IMR-90 (cell line): ENCODE measurements at regions not wholly inside any gene's neighbourhood (a gene's known extent, or its start where the extent isn't known, plus 50 kb on each side); places are given as distances from the start of the nearest gene placed in this dataset.

Experiments
- ATAC-seq: fragments of 200-7000 bp; cut with Tn5 transposase; 2 replicates; pipeline ENCODE4 v1.9.1; 2020; ENCODE audit warnings: low read depth, mild to moderate bottlenecking, moderate library complexity
- BruUV-seq: library from RNA; stranded (reverse); fragments of 400-500 nt; replicated peaks from 2 replicates; lab custom pipeline; 2021; lab: Mats Ljungman, UMichigan
- CTCF ChIA-PET: fragments of 300-600 bp; formaldehyde crosslinking; extraction: SDS; loops from one replicate; lab custom pipeline; 2021; ENCODE audit warnings: antibody characterized with exemption; lab: Yijun Ruan, JAX
- POLR2A ChIA-PET: fragments of 300-600 bp; sonication (Branson Sonifier 250); formaldehyde crosslinking; loops from one replicate; lab custom pipeline; 2022; ENCODE audit warnings: antibody characterized with exemption; ENCODE audit not compliant: unreplicated experiment; lab: Charles Lee
- DNase-seq: peaks from one replicate; pipeline ENCODE4 v3.0.0; 2013
- H2AFZ ChIP-seq: replicated peaks from 2 replicates; pipeline ENCODE3; 2013; ENCODE audit warnings: low read length, mild to moderate bottlenecking; ENCODE audit not compliant: poor library complexity
- H2AK5ac ChIP-seq: 2 replicates; pipeline ENCODE4 v1.6.1; 2013; ENCODE audit warnings: low read depth, low read length, inconsistent platforms
- H2AK9ac ChIP-seq: replicated peaks from 2 replicates; pipeline ENCODE3; 2013; ENCODE audit warnings: mild to moderate bottlenecking, low read depth, low read length, moderate library complexity; ENCODE audit not compliant: poor library complexity
- H2BK120ac ChIP-seq: 2 replicates; pipeline ENCODE4 v1.6.1; 2013; ENCODE audit warnings: low read depth, low read length, inconsistent platforms
- H2BK15ac ChIP-seq: 3 replicates; pipeline ENCODE4 v1.6.1; 2013; ENCODE audit warnings: low read depth, low read length, inconsistent platforms
- H2BK20ac ChIP-seq: 2 replicates; pipeline ENCODE4 v1.6.1; 2013; ENCODE audit warnings: low read depth, mild to moderate bottlenecking, inconsistent platforms, low read length, moderate library complexity
- H2BK5ac ChIP-seq: 2 replicates; pipeline ENCODE4 v1.6.1; 2013; ENCODE audit warnings: mild to moderate bottlenecking, low read depth, low read length, inconsistent platforms; ENCODE audit not compliant: poor library complexity, severe bottlenecking
- H3K14ac ChIP-seq: replicated peaks from 2 replicates; pipeline ENCODE4 v1.6.1; 2013; ENCODE audit warnings: low read depth, low read length, inconsistent platforms
- H3K18ac ChIP-seq: 2 replicates; pipeline ENCODE4 v1.6.1; 2013; ENCODE audit warnings: low read depth, low read length, control low read depth
- H3K23ac ChIP-seq: 2 replicates; pipeline ENCODE4 v1.6.1; 2013; ENCODE audit warnings: low read depth, low read length, inconsistent platforms
- H3K27ac ChIP-seq: 2 replicates; pipeline ENCODE4 v1.5.1; 2013; ENCODE audit warnings: mild to moderate bottlenecking, control low read depth, low read length; ENCODE audit not compliant: insufficient read depth
- H3K27me3 ChIP-seq: 2 replicates; pipeline ENCODE4 v1.6.1; 2013; ENCODE audit warnings: low read length; ENCODE audit not compliant: control insufficient read depth, insufficient read depth
- H3K36me3 ChIP-seq: 2 replicates; pipeline ENCODE4 v1.6.1; 2013; ENCODE audit warnings: low read length, mixed read lengths; ENCODE audit not compliant: control insufficient read depth, insufficient read depth
- H3K4ac ChIP-seq: 2 replicates; pipeline ENCODE4 v1.6.1; 2013; ENCODE audit warnings: low read depth, low read length, inconsistent platforms
- H3K4me1 ChIP-seq: 2 replicates; pipeline ENCODE4 v1.6.1; 2013; ENCODE audit warnings: low read length, mixed read lengths; ENCODE audit not compliant: control insufficient read depth, insufficient read depth
- H3K4me2 ChIP-seq: 2 replicates; pipeline ENCODE4 v1.6.1; 2013; ENCODE audit warnings: low read depth, mild to moderate bottlenecking, control low read depth, low read length, moderate library complexity
- H3K4me3 ChIP-seq: 2 replicates; pipeline ENCODE4 v1.5.1; 2013; ENCODE audit warnings: low read depth, mild to moderate bottlenecking, control low read depth, low read length, moderate library complexity; ENCODE audit not compliant: insufficient read depth
- H3K56ac ChIP-seq: 2 replicates; pipeline ENCODE4 v1.6.1; 2013; ENCODE audit warnings: low read length, inconsistent platforms; ENCODE audit not compliant: insufficient read depth; ENCODE audit errors: extremely low read depth
- H3K79me1 ChIP-seq, 2 experiments: 2 replicates each; pipeline ENCODE4 v1.6.1; 2013; ENCODE audit warnings: low read length in 2 of 2, inconsistent platforms in 1 of 2, low read depth in 1 of 2
- H3K9ac ChIP-seq: 2 replicates; pipeline ENCODE4 v1.6.1; 2013; ENCODE audit warnings: low read depth, low read length, control low read depth
- H3K9me1 ChIP-seq: 2 replicates; pipeline ENCODE4 v1.6.1; 2013; ENCODE audit warnings: low read length, inconsistent platforms; ENCODE audit not compliant: insufficient read depth
- H3K9me3 ChIP-seq: 2 replicates; pipeline ENCODE4 v1.6.1; 2013; ENCODE audit warnings: low read length; ENCODE audit not compliant: control insufficient read depth, insufficient read depth
- H4K20me1 ChIP-seq: 2 replicates; pipeline ENCODE4 v1.6.1; 2013; ENCODE audit warnings: low read length, inconsistent platforms; ENCODE audit not compliant: insufficient read depth
- H4K5ac ChIP-seq: 2 replicates; pipeline ENCODE4 v1.6.1; 2013; ENCODE audit warnings: mild to moderate bottlenecking, low read depth, low read length, control low read depth
- H4K8ac ChIP-seq, 2 experiments: 2 replicates each; pipeline ENCODE4 v1.6.1; 2013; ENCODE audit warnings: low read depth in 2 of 2, low read length in 2 of 2, control low read depth in 1 of 2, inconsistent platforms in 1 of 2
- H4K91ac ChIP-seq: 2 replicates; pipeline ENCODE4 v1.6.1; 2013; ENCODE audit warnings: low read depth, low read length, inconsistent platforms; ENCODE audit not compliant: insufficient read depth
- BHLHE40 ChIP-seq: fragments of 150-350 bp; IDR thresholded peaks from 2 replicates; pipeline ENCODE4 v1.6.1; 2016; ENCODE audit warnings: mild to moderate bottlenecking, low read depth, low read length
- CEBPB ChIP-seq: IDR thresholded peaks from 2 replicates; pipeline ENCODE4 v1.6.1; 2012; ENCODE audit warnings: low read depth, low read length, improper control_type of control experiment
- FOS ChIP-seq: fragments of 150-350 bp; IDR thresholded peaks from 2 replicates; pipeline ENCODE4 v1.6.1; 2016; ENCODE audit warnings: low read depth, low read length
- MXI1 ChIP-seq: IDR thresholded peaks from 2 replicates; pipeline ENCODE4 v1.6.1; 2012; ENCODE audit warnings: low read depth, mild to moderate bottlenecking, low read length, moderate library complexity, borderline replicate concordance
- NFE2L2 ChIP-seq: fragments of 150-350 bp; IDR thresholded peaks from 2 replicates; pipeline ENCODE4 v1.6.1; 2016; ENCODE audit warnings: low read depth, mild to moderate bottlenecking, low read length
- RAD21 ChIP-seq: IDR thresholded peaks from 2 replicates; pipeline ENCODE4 v1.6.1; 2012; ENCODE audit warnings: low read length, improper control_type of control experiment
- WGBS, 2 experiments: methylation state at CpG; one replicate each; pipeline versions ENCODE4 v1.1.5 to v1.1.7; 2013; ENCODE audit warnings: missing lambda C conversion rate in 2 of 2; ENCODE audit not compliant: insufficient read length in 1 of 2; ENCODE audit errors: extremely low coverage in 2 of 2; 5-methylcytosine and 5-hydroxymethylcytosine counted together
- dilution Hi-C: fragments of 300-500 bp; cut with HindIII; formaldehyde crosslinking; loops from one replicate; pipeline ENCODE4 v1.14.3; 2018; ENCODE audit warnings: low sequenced_read_pairs; ENCODE audit not compliant: unreplicated experiment
- in situ Hi-C: fragments of 300-500 bp; cut with MboI; formaldehyde crosslinking; loops from 3 replicates; pipeline ENCODE4 v1.14.3; 2019; ENCODE audit warnings: low sequenced_read_pairs, inconsistent platforms, mixed read lengths
- intact Hi-C: fragments of 100-400 bp; cut with micrococcal nuclease; formaldehyde crosslinking; loops from 2 replicates; pipeline ENCODE4 v1.10.0; 2022
- TF ChIP-seq, protein P1 (sequence below): conservative IDR thresholded peaks from 2 replicates; pipeline ENCODE4 v1.5.1; 2012; ENCODE audit warnings: mild to moderate bottlenecking, low read depth, low read length, improper control_type of control experiment
- TF ChIP-seq, protein P2 (sequence below): fragments of 150-350 bp; IDR thresholded peaks from 2 replicates; pipeline ENCODE4 v1.6.1; 2017; ENCODE audit warnings: mild to moderate bottlenecking, antibody characterized with exemption, low read length, low read depth

DNA sequence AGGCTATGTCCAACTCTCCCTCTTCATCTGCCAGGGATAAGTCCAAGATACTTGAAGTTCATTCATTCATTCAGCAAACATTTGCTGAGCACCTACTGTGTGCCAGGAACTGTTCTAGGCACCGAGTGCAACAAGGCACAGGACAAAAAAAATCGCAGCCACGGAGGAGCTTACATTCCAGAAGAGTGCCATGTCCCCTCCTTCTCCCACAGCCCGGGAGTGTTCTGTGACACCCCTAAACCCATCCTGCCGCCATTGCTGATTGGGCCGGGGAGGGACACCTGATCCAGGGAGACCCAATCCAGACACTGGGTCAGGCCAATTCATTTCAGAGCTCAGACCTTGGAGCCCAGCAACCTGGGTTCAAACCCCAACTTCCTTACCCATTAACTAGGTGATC, 58.1 kb upstream of the NEURL1B start:
- Histone ChIP-seq H2BK15ac (no peak overlapping the region), H3K79me1 (no peaks in the 10 kb centered on the region), H3K4me3 (no peak overlapping the region), H3K4ac (no peak overlapping the region), H4K8ac (no peak overlapping the region), H2BK20ac (no peak overlapping the region), H3K36me3 (no peaks in the 10 kb centered on the region), H4K20me1 (no peaks in the 10 kb centered on the region), H3K9me3 (no peaks in the 10 kb centered on the region; the same call in 1 of the 2 replicates), H3K4me2 (no peak overlapping the region), H3K56ac (no peak overlapping the region), H3K9ac (no peak overlapping the region), H3K27ac (no peak overlapping the region), H4K91ac (no peak overlapping the region), H3K4me1 (no peaks in the 10 kb centered on the region), H2AK9ac (no peak overlapping the region), H3K23ac (no peak overlapping the region), H2AFZ (no peak overlapping the region), H4K5ac (no peak overlapping the region), H3K18ac (no peak overlapping the region), H2BK120ac (no peak overlapping the region), H3K14ac (no peak overlapping the region), H2AK5ac (no peak overlapping the region), H2BK5ac (no peak overlapping the region), H3K9me1 (no peaks in the 10 kb centered on the region), H3K27me3 (peaks cover 86% of the 10 kb centered on the region)
- POLR2A ChIA-PET, result no interaction called here
- intact Hi-C loops, result no loop called here
- in situ Hi-C loops, result no loop called here
- DNase-seq (no peak), ATAC-seq (no peak)
- 80% methylated on average over 3 of the region's 6 CpGs; no CpG with 5 or more reads in 1 of the 2 experiments for WGBS, 2 experiments
- CTCF ChIA-PET, result no interaction called here
- TF ChIP-seq NFE2L2 (no peak), BHLHE40 (no peak), RAD21 (no peak), CEBPB (no peak), FOS (no peak), MXI1 (no peak)
- TF ChIP-seq, protein P1, sequence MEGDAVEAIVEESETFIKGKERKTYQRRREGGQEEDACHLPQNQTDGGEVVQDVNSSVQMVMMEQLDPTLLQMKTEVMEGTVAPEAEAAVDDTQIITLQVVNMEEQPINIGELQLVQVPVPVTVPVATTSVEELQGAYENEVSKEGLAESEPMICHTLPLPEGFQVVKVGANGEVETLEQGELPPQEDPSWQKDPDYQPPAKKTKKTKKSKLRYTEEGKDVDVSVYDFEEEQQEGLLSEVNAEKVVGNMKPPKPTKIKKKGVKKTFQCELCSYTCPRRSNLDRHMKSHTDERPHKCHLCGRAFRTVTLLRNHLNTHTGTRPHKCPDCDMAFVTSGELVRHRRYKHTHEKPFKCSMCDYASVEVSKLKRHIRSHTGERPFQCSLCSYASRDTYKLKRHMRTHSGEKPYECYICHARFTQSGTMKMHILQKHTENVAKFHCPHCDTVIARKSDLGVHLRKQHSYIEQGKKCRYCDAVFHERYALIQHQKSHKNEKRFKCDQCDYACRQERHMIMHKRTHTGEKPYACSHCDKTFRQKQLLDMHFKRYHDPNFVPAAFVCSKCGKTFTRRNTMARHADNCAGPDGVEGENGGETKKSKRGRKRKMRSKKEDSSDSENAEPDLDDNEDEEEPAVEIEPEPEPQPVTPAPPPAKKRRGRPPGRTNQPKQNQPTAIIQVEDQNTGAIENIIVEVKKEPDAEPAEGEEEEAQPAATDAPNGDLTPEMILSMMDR, result no peak
- TF ChIP-seq, protein P2, sequence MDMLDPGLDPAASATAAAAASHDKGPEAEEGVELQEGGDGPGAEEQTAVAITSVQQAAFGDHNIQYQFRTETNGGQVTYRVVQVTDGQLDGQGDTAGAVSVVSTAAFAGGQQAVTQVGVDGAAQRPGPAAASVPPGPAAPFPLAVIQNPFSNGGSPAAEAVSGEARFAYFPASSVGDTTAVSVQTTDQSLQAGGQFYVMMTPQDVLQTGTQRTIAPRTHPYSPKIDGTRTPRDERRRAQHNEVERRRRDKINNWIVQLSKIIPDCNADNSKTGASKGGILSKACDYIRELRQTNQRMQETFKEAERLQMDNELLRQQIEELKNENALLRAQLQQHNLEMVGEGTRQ, result no peak
- no TSS peak for BruUV-seq
- dilution Hi-C loops, result no loop called here
